Activated T-cell treated with anti-CD3 and anti-CD28 coated beads, Interleukin-2, amount 50 U/mL, for 4 hours (primary cell): ENCODE measurements at regions not wholly inside any gene's neighbourhood (a gene's known extent, or its start where the extent isn't known, plus 50 kb on each side); places are given as distances from the start of the nearest gene placed in this dataset.

ENCODE experiments used
- ATAC-seq, 2 donors: fragments of 200-7000 bp; cut with Tn5 transposase; one replicate each; pipeline ENCODE4 v1.10.0; 2021
- DNase-seq: peaks from one replicate; pipeline ENCODE4 v3.0.0-alpha.2; 2020
- H3K27me3 Mint-ChIP-seq: one replicate; pipeline ENCODE4 v1.8.0; 2021; ENCODE audit warnings: low read depth, mixed read lengths
- H3K36me3 Mint-ChIP-seq: one replicate; pipeline ENCODE4 v1.8.0; 2022; ENCODE audit warnings: mixed read lengths; ENCODE audit not compliant: insufficient read depth
- H3K4me1 Mint-ChIP-seq: one replicate; pipeline ENCODE4 v1.8.0; 2021; ENCODE audit warnings: low read depth, mixed read lengths
- H3K4me3 Mint-ChIP-seq: one replicate; pipeline ENCODE4 v1.8.0; 2021; ENCODE audit warnings: mild to moderate bottlenecking, moderate library complexity, mixed read lengths
- H3K9me3 Mint-ChIP-seq: one replicate; pipeline ENCODE4 v1.8.0; 2021; ENCODE audit warnings: mixed read lengths

DNA sequence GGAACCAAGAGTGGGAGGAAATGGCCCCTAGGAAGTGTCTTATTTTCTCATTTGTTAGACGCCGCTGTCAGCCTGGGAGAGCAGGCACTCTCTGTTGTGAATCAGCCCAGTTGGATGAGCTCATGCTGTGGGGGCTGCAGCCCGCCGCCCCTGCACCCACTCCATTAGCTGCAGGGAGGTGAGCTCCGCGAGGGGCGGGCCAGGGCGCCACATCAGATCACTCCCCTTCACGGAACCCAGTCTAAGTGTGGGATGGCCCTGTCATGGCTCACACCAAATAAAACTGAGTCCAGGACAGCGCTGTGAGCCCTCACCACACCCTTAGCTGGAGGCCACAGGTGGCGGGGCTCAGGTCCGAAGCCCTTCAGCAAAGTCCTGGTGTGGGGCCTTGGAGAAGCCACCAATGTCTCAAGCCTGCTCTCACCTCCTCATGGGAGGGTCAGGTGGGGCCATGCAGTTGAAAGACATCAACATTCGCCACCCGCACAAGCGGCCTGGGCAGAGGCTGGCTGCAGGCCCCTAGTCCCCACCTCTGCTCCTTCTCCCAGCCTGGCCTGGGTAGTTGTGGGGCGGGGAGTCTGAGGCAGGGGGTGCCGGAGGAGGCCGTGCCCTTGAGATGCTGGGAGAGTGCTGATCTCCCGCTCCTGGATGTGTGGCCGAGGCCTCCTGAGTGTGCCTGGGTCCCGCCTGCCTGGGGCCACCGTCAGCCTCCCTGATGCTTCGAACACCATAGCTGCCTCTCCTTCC is 66.2 kb upstream of the SLCO4A1 start:
- no peaks in the 10 kb centered on the region for H3K9me3 Mint-ChIP-seq
- ATAC-seq (no peak), DNase-seq (no peak)
- no peak overlapping the region for H3K4me3 Mint-ChIP-seq
- no peaks in the 10 kb centered on the region for H3K4me1 Mint-ChIP-seq
- no peaks in the 10 kb centered on the region for H3K36me3 Mint-ChIP-seq
- H3K27me3 Mint-ChIP-seq: peaks cover 61% of the 10 kb centered on the region

DNA sequence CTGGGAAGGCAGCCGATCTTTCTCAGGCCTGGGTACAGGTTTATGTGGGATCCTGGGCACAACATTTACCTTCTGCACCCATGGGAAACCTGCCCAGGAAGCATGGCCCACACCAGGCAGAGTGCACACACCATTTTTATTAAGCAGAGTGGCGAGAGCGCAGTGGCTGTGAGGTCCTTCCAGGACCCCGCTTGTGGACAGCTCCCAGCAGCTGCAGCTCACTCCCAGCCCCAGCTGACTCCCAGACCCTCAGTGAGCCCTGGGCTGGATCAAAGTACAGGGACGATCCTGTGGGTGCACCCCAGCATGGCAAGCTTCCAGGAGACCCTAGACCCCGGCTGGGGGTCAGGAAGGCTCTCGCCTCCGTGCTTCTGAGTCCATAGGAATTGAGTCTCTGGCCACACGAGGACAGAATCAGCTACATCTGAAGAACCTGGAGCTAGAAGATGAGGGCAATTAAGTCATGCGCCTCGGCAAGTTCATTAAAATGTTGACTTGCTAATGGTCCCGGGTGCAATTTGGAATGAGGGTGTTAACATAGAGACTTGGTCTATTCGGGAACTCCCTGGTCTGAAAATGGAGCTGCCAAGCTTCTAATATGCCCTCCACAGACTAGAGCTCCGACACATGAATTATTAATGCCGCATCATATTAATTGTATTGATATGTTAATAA is 65.4 kb upstream of the SLCO4A1 start:
- ATAC-seq (no peak), DNase-seq (no peak)
- Mint-ChIP-seq H3K4me1 (no peaks in the 10 kb centered on the region), H3K4me3 (no peak overlapping the region), H3K27me3 (peaks cover 64% of the 10 kb centered on the region), H3K36me3 (no peaks in the 10 kb centered on the region), H3K9me3 (no peaks in the 10 kb centered on the region)

DNA sequence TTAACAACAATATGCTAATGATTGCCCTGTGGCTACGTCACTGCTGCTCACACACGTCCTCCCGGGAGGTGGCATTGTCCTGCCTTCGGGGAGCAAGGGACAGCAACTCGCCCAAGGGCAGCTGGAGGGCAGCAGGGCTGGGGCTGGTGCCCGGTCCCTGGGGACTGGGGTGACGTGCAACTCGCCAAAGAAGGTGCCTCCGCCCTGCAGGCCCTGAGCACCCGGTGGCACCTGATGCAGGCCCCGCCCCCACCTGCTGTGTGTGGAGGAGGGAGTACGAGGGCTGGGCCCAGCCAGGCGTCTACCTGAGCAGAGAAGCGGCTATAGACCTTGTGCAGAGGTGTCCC is 64.8 kb upstream of the SLCO4A1 start:
- Mint-ChIP-seq H3K4me3 (no peak overlapping the region), H3K9me3 (no peaks in the 10 kb centered on the region), H3K27me3 (peaks cover 67% of the 10 kb centered on the region), H3K4me1 (no peaks in the 10 kb centered on the region), H3K36me3 (no peaks in the 10 kb centered on the region)
- DNase-seq: no peak
- no peak for ATAC-seq

DNA sequence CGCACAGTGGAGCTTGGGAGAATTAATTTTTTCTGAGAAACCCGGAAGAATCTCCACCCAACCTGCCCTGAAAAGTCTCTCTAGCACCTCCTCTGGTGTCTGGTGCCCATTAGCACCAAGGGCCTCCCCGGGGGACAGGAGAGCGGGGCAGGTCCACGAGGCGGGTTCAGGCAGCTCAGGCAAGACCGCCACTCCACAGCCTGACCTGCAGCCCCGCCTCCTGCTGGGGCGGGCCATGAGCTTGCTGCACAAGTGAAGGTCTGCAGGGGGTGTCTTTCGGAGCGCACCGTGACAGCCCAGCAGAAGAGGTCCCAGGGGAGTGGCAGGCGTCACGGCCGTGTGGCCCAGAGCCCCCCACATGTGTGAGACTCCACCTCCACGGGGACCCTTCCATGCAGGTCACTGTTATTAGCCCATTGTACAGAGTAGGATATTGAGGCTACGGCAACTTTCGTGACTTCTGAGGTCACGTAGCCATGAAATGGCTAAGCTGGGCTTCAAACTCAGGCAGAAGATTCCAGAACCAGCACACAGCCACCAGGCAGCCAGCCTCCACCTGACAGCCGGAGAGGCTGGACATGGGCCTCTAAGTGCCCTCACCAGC is 63.9 kb upstream of the SLCO4A1 start:
- ATAC-seq (no peak), DNase-seq (no peak)
- H3K9me3 Mint-ChIP-seq: no peaks in the 10 kb centered on the region
- peaks cover 75% of the 10 kb centered on the region for H3K27me3 Mint-ChIP-seq
- H3K36me3 Mint-ChIP-seq: no peaks in the 10 kb centered on the region
- no peaks in the 10 kb centered on the region for H3K4me1 Mint-ChIP-seq
- H3K4me3 Mint-ChIP-seq: no peak overlapping the region

DNA sequence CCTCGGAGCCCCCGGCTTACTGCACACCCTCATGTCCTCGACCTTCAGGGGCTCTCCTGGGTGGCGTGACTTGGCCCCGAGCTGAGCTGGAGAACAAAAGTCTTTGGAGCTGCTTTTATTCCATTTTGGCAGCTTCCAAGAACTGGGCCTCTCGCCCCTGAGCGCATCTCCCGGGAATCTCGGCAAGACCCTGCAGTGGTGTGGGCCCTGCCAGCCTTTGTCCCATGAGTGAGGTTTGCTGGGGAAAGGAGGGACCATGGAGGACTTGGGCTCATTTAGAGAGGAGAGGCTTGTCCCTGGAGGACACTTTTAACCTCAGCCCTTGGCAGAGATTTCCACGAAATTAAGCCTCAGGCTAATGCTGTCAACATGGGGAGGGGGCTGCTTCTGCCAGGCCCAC is 62.3 kb upstream of the SLCO4A1 start:
- Mint-ChIP-seq H3K9me3 (no peaks in the 10 kb centered on the region), H3K36me3 (no peaks in the 10 kb centered on the region)
- ATAC-seq: no peak

DNA sequence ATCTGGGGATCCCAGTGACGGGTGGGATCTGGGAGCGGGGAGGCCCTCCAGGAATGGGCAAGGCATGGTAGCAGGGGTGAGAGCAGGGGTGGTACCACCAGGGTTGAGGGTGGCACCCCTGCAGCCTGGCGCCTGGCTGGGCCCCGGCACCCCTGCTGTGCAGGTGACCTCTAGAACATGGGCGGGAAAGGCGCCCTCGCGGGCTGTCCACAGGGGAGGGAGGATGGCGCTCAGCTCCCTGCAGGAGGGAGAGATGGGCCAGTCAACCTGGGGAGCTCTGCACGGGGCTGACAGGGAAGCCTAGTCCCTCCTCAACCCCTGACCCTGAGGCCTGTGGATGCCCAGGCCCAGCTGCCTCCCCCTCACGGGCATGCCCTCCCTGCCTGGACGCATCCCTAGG is 61.6 kb upstream of the SLCO4A1 start:
- Mint-ChIP-seq H3K27me3 (peaks cover 73% of the 10 kb centered on the region), H3K36me3 (no peaks in the 10 kb centered on the region), H3K4me3 (no peak overlapping the region), H3K9me3 (no peaks in the 10 kb centered on the region), H3K4me1 (peaks cover 2% of the 10 kb centered on the region)
- DNase-seq (no peak), ATAC-seq (no peak)

More for the DNA sequence above, 62.3 kb upstream of the SLCO4A1 start:
- Mint-ChIP-seq H3K4me1 (no peaks in the 10 kb centered on the region), H3K27me3 (peaks cover 72% of the 10 kb centered on the region), H3K4me3 (no peak overlapping the region)
- DNase-seq: no peak

DNA sequence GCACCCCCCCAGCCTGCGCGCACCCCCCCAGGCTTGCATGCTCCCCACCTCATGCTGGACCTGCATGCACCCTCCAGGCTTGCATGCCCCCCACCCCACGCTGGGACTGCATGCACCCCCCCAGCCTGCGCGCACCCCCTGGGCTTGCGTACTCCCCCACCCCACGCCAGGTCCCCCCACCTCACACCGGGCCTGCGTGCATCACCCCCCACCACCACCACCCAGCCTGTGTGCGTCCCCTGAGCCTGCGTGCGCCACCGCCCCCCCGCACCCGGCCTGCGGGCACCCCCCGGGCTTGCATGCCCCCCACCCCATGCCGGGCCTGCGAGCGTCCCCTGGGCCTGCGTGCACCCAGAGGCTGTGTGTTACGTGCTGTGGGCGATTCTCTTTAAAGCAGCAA is 61.0 kb upstream of the SLCO4A1 start:
- H3K9me3 Mint-ChIP-seq: no peaks in the 10 kb centered on the region
- peaks cover 74% of the 10 kb centered on the region for H3K27me3 Mint-ChIP-seq
- peaks cover 2% of the 10 kb centered on the region for H3K4me1 Mint-ChIP-seq
- DNase-seq (no peak), ATAC-seq (no peak)
- no peak overlapping the region for H3K4me3 Mint-ChIP-seq
- H3K36me3 Mint-ChIP-seq: no peaks in the 10 kb centered on the region

DNA sequence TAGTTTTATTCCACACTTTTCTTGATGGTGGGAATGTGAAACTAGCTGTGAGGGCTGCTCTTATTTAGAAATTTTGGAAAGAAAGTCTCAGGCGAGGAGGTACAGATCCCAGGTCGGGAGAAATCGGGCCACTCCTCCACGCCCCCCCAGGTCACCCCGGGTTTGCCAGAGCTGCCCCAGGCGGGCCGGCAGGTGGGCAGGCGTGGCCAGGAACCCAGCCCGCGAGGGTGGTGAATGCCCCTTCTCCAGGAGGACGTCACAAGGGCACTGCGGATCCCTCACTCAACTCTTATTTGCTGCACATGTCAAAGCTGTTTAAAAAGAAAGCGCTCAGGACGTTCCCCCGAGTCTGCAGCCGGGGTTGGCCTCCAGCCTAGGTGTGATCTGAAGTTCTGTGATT is 60.5 kb upstream of the SLCO4A1 start:
- H3K9me3 Mint-ChIP-seq: no peaks in the 10 kb centered on the region
- peaks cover 71% of the 10 kb centered on the region for H3K27me3 Mint-ChIP-seq
- H3K4me3 Mint-ChIP-seq: no peak overlapping the region
- no peak for ATAC-seq
- peaks cover 2% of the 10 kb centered on the region for H3K4me1 Mint-ChIP-seq
- no peak for DNase-seq
- H3K36me3 Mint-ChIP-seq: no peaks in the 10 kb centered on the region

DNA sequence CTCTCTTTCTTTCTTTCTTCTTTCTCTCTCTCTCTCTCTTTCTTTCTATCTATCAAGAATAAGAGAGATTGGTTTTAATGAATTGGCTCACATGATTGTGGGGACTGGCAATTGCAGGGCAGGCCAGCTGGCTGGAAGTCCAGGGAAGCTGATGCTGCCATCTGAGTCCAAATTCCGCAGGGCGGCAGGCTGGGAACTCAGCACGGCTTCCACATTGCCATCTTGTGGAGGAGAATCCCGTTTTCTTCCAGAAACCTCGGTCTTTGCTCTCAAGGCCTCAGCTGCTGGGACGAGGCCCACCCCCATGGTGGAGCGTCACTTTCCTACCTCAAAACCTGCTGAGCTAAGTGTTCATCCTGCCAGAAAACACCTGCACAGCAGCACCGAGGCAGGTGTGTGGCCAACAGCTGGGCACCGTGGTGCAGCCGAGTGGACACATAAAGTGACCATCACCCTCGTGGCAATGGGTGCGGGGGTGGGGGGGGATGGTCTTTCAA is 58.8 kb upstream of the SLCO4A1 start:
- Mint-ChIP-seq H3K4me1 (peaks cover 2% of the 10 kb centered on the region), H3K27me3 (peaks cover 64% of the 10 kb centered on the region), H3K4me3 (no peak overlapping the region), H3K36me3 (no peaks in the 10 kb centered on the region), H3K9me3 (no peaks in the 10 kb centered on the region)
- no peak for DNase-seq
- no peak for ATAC-seq

DNA sequence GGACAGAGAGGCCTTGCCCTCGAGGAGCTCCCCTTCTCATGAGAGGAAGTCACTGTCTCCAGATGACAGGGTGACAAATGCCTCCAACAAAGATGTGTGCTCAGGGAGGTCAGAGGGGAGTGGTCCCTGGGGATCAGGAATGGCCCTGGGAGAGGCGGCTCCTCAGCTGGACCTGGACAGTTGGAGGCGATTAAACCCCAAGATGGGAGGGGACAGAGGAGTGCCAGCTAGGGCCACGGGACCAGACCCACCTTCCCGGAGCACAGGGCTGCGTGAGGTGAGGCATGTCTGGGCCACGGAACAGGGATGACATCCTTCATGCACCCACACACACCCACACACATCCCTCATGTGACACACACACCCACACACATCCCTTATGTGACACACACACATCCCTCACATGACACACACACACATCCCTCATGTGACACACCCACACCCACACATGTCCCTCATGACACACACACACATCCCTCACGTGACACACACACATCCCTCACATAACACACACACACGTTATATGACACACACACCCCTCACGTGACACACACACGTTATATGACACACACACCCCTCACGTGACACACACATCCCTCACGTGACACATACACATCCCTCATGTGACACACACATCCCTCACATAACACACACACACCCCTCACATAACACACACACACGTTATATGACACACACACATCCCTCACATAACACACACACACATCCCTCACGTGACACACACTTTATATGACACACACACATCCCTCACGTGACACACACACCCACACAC is 57.4 kb upstream of the SLCO4A1 start:
- peaks cover 51% of the 10 kb centered on the region for H3K27me3 Mint-ChIP-seq
- no peaks in the 10 kb centered on the region for H3K36me3 Mint-ChIP-seq
- DNase-seq (no peak), ATAC-seq (no peak)
- peaks cover 2% of the 10 kb centered on the region for H3K4me1 Mint-ChIP-seq
- no peaks in the 10 kb centered on the region for H3K9me3 Mint-ChIP-seq
- H3K4me3 Mint-ChIP-seq: no peak overlapping the region

DNA sequence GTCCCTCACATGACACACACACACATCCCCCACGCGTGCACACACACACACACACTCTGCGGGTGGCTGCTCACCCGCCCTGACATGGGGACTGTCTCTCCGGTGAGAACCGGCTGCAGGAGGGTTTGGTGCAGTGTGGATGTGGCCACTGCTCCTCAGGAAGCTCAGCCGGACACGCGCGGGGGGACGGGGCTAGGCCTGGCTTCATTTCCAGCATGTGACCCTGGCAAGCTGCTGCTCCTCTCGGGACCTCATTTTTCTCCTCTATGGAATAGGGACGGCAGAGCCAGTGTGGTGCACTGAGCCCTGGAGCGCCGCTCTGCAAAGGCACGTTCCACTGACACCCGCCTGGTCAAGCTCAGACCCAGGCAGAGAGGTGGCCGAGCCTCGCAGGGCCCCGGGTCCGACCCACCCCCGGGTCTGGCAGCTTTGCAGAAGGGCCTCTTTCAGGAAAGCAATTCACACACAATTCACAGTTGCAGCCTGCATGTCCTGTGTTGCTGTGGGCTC is 56.8 kb upstream of the SLCO4A1 start:
- H3K9me3 Mint-ChIP-seq: no peaks in the 10 kb centered on the region
- ATAC-seq (no peak), DNase-seq (no peak)
- no peak overlapping the region for H3K4me3 Mint-ChIP-seq
- no peaks in the 10 kb centered on the region for H3K36me3 Mint-ChIP-seq
- H3K4me1 Mint-ChIP-seq: peaks cover 2% of the 10 kb centered on the region
- H3K27me3 Mint-ChIP-seq: peaks cover 45% of the 10 kb centered on the region

DNA sequence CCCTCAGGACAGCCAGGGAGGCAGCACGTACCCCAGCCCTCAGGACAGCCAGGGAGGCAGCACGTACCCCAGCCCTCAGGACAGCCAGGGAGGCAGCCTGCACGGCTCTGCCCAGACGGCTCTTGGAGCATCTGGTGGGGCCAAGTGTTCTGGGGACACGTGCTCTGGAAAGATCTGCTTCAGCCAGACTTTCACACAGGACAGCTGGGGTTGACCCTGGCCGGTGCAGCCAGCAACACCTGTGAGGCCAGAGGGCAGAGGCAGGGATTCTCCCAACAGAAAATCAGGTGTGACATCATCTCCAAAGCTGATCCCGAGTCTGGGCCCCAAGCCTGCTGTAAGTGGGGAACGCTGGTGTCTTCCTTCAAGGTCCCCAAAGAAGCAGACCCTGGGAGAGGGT is 55.5 kb upstream of the SLCO4A1 start:
- Mint-ChIP-seq H3K4me3 (no peak overlapping the region), H3K36me3 (no peaks in the 10 kb centered on the region), H3K27me3 (peaks cover 48% of the 10 kb centered on the region), H3K9me3 (no peaks in the 10 kb centered on the region), H3K4me1 (peaks cover 2% of the 10 kb centered on the region)
- DNase-seq: no peak
- ATAC-seq: no peak

DNA sequence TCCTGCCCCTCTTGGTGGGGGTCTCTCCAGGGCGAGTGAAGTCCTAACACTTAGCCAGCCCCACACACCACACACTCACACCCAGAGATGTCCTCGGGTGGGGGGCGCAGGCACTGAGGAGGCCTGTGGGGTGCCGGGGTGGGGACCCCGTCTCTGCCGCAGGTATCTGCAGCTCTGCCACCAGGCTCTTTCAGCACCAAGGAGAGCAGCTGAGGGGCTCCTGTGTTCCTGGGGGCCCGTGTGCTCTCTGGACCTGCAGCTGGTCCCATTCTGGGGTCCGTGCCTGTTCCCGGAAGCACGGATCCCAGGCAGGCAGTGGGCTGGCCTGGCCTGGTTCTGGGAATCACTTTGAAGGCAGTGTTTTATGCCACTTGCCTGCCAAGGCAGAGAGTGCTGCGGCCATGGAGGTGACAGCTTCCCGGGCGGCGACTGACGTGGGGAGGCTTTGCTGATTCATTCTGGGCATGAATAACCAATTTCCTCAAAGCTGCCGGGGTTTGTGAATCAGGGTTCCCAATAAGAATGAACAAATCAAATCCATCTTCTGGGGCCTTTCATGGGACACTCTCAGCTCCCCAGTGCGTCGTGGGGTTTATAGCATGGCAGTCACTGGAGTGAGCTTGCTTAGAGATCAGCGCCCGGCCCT is 54.4 kb upstream of the SLCO4A1 start:
- Mint-ChIP-seq H3K36me3 (no peaks in the 10 kb centered on the region), H3K27me3 (peaks cover 41% of the 10 kb centered on the region), H3K9me3 (no peaks in the 10 kb centered on the region), H3K4me1 (peaks cover 2% of the 10 kb centered on the region), H3K4me3 (no peak overlapping the region)
- DNase-seq (no peak), ATAC-seq (peak; percentile 25 to 65)
